ENCODE measurements at regions not wholly inside any gene's neighbourhood (a gene's known extent, or its start where the extent isn't known, plus 50 kb on each side); places are given as distances from the start of the nearest gene placed in this dataset.

- no peak for TF ChIP-seq CTCF (IDR thresholded peaks at IDR 0.05)
Observed at GRCh38 chr21:35868869-35869223, 191.5 kb downstream of the SETD4 start.

GRCh38 chr21:35868005-35868868 lies 192.1 kb downstream of the SETD4 start:
- Mint-ChIP-seq H3K27ac (no peak overlapping the region), H3K9me3 (no peaks in the 10 kb centered on the region), H3K4me3 (no peak overlapping the region), H3K4me1 (no peaks in the 10 kb centered on the region), H3K27me3 (peaks cover 20% of the 10 kb centered on the region), H3K36me3 (ENCODE audit: low read depth) (no peaks in the 10 kb centered on the region)
- DNase-seq (no peak), ATAC-seq (ENCODE audit: low read depth) (no peak)
- intact Hi-C loops (cut with micrococcal nuclease) = no loop called here
- CTCF ChIA-PET = no interaction called here
- no peak for TF ChIP-seq CTCF (IDR thresholded peaks at IDR 0.05)
- POLR2A ChIA-PET = no interaction called here

More at GRCh38 chr21:35868869-35869223, 191.5 kb downstream of the SETD4 start:
- Mint-ChIP-seq H3K27me3 (peaks cover 20% of the 10 kb centered on the region), H3K4me3 (no peak overlapping the region), H3K36me3 (ENCODE audit: low read depth) (no peaks in the 10 kb centered on the region), H3K27ac (no peak overlapping the region), H3K4me1 (no peaks in the 10 kb centered on the region), H3K9me3 (no peaks in the 10 kb centered on the region)
- POLR2A ChIA-PET = no interaction called here
- CTCF ChIA-PET = no interaction called here
- DNase-seq = no peak
- no peak for ATAC-seq (ENCODE audit: low read depth)
- intact Hi-C loops (cut with micrococcal nuclease) = no loop called here

GRCh38 chr21:35864039-35864438 lies 196.3 kb downstream of the SETD4 start:
- ATAC-seq (ENCODE audit: low read depth) = no peak
- CTCF ChIA-PET = no interaction called here
- TF ChIP-seq CTCF (IDR thresholded peaks at IDR 0.05) = no peak

GRCh38 chr21:35862969-35863368 lies 197.4 kb downstream of the SETD4 start:
- ATAC-seq (ENCODE audit: low read depth) = no peak
- TF ChIP-seq CTCF (IDR thresholded peaks at IDR 0.05) = no peak
- ChIA-PET CTCF (no interaction called here), POLR2A (no interaction called here)
- Mint-ChIP-seq H3K4me3 (no peak overlapping the region), H3K27ac (no peak overlapping the region), H3K36me3 (ENCODE audit: low read depth) (no peaks in the 10 kb centered on the region), H3K9me3 (no peaks in the 10 kb centered on the region), H3K27me3 (peaks cover 10% of the 10 kb centered on the region), H3K4me1 (no peaks in the 10 kb centered on the region)
- intact Hi-C loops (cut with micrococcal nuclease) = no loop called here
- no peak for DNase-seq

More at GRCh38 chr21:35864039-35864438, 196.3 kb downstream of the SETD4 start:
- H3K27ac Mint-ChIP-seq = no peak overlapping the region
- H3K4me3 Mint-ChIP-seq = no peak overlapping the region
- peaks cover 7% of the 10 kb centered on the region for H3K27me3 Mint-ChIP-seq
- intact Hi-C loops (cut with micrococcal nuclease) = no loop called here
- H3K9me3 Mint-ChIP-seq = no peaks in the 10 kb centered on the region
- POLR2A ChIA-PET = no interaction called here
- no peaks in the 10 kb centered on the region for H3K36me3 Mint-ChIP-seq (ENCODE audit: low read depth)
- no peak for DNase-seq
- no peaks in the 10 kb centered on the region for H3K4me1 Mint-ChIP-seq

GRCh38 chr21:35861661-35862060 lies 198.7 kb downstream of the SETD4 start:
- H3K27ac Mint-ChIP-seq = no peak overlapping the region
- no peak for ATAC-seq (ENCODE audit: low read depth)
- H3K4me3 Mint-ChIP-seq = no peak overlapping the region
- no peaks in the 10 kb centered on the region for H3K4me1 Mint-ChIP-seq
- CTCF ChIA-PET = no interaction called here
- H3K27me3 Mint-ChIP-seq = peaks cover 10% of the 10 kb centered on the region
- intact Hi-C loops (cut with micrococcal nuclease) = no loop called here
- H3K36me3 Mint-ChIP-seq (ENCODE audit: low read depth) = no peaks in the 10 kb centered on the region
- H3K9me3 Mint-ChIP-seq = no peaks in the 10 kb centered on the region
- DNase-seq = no peak
- POLR2A ChIA-PET = no interaction called here
- no peak for TF ChIP-seq CTCF (IDR thresholded peaks at IDR 0.05)

Data from activated B cell treated with CpG ODN at 0.5 μM for 24 hours (primary cell).